Karpas-422 (cell line): ENCODE measurements at regions not wholly inside any gene's neighbourhood (a gene's known extent, or its start where the extent isn't known, plus 50 kb on each side); places are given as distances from the start of the nearest gene placed in this dataset.

Experiments used
- DNase-seq: peaks from one replicate; pipeline ENCODE4 v3.0.0-alpha.2; 2015
- H2AFZ ChIP-seq: fragments of 200-600 bp; sonication (generic); 2 replicates; pipeline ENCODE4 v1.6.1; 2014; ENCODE audit warnings: antibody characterized with exemption, low read length, mixed read lengths
- H3K27ac ChIP-seq: fragments of 200-600 bp; sonication (generic); 2 replicates; pipeline ENCODE4 v1.5.1; 2014; ENCODE audit warnings: mild to moderate bottlenecking, low read length, moderate library complexity
- H3K27me3 ChIP-seq: fragments of 200-600 bp; sonication (generic); 2 replicates; pipeline ENCODE4 v1.6.1; 2014; ENCODE audit warnings: low read length, mixed read lengths
- H3K36me3 ChIP-seq: fragments of 200-600 bp; sonication (generic); 2 replicates; pipeline ENCODE4 v1.6.1; 2014; ENCODE audit warnings: low read length, mixed read lengths; ENCODE audit not compliant: insufficient read depth
- H3K4me1 ChIP-seq: fragments of 200-600 bp; sonication (generic); 2 replicates; pipeline ENCODE4 v1.6.1; 2014; ENCODE audit warnings: mild to moderate bottlenecking, low read length, mixed read lengths
- H3K4me2 ChIP-seq: fragments of 200-600 bp; sonication (generic); 2 replicates; pipeline ENCODE4 v1.6.1; 2014; ENCODE audit warnings: low read length, low read depth, mild to moderate bottlenecking; ENCODE audit not compliant: poor library complexity, severe bottlenecking
- H3K4me3 ChIP-seq: fragments of 200-600 bp; sonication (generic); 2 replicates; pipeline ENCODE4 v1.5.1; 2014; ENCODE audit warnings: mild to moderate bottlenecking, antibody characterized with exemption, low read length, mixed read lengths
- H3K79me2 ChIP-seq: fragments of 200-600 bp; sonication (generic); 2 replicates; pipeline ENCODE4 v1.6.1; 2014; ENCODE audit warnings: mild to moderate bottlenecking, low read length, mixed read lengths
- H3K9ac ChIP-seq: fragments of 200-600 bp; sonication (generic); 2 replicates; pipeline ENCODE4 v1.6.0; 2014; ENCODE audit warnings: low read length
- H3K9me2 ChIP-seq: fragments of 200-600 bp; sonication (generic), shearing (Covaris generic); replicated peaks from 2 replicates; pipeline ENCODE4 v1.6.0; 2014; ENCODE audit warnings: mild to moderate bottlenecking, low read length, moderate library complexity; ENCODE audit not compliant: insufficient read depth
- H3K9me3 ChIP-seq: fragments of 300-700, 200-600 bp; sonication (generic); 2 replicates; pipeline ENCODE4 v1.6.1; 2014; ENCODE audit warnings: low read length, mixed read lengths
- H4K20me1 ChIP-seq: fragments of 200-600 bp; sonication (generic); 2 replicates; pipeline ENCODE4 v1.6.1; 2014; ENCODE audit warnings: mild to moderate bottlenecking, antibody characterized with exemption, low read length, low read depth; ENCODE audit not compliant: insufficient read depth

GRCh38 chr1:98034505-98034904, 113.7 kb upstream of the DPYD start:
- no peak overlapping the region for H3K4me2 ChIP-seq
- no peaks in the 10 kb centered on the region for H3K27me3 ChIP-seq

GRCh38 chr1:98032958-98033357, 112.1 kb upstream of the DPYD start:
- no peak for DNase-seq
- no peaks in the 10 kb centered on the region for H3K9me2 ChIP-seq
- peaks cover 24% of the 10 kb centered on the region for H3K4me1 ChIP-seq
- H3K36me3 ChIP-seq = no peaks in the 10 kb centered on the region
- no peaks in the 10 kb centered on the region for H3K79me2 ChIP-seq
- no peak overlapping the region for H3K9ac ChIP-seq
- no peak overlapping the region for H3K4me2 ChIP-seq
- H3K9me3 ChIP-seq = no peaks in the 10 kb centered on the region
- H3K27ac ChIP-seq = no peak overlapping the region
- H3K27me3 ChIP-seq = no peaks in the 10 kb centered on the region
- no peaks in the 10 kb centered on the region for H4K20me1 ChIP-seq
- H2AFZ ChIP-seq = no peak overlapping the region
- H3K4me3 ChIP-seq = no peak overlapping the region

More at GRCh38 chr1:98034505-98034904, 113.7 kb upstream of the DPYD start:
- Histone ChIP-seq H2AFZ (no peak overlapping the region), H3K79me2 (no peaks in the 10 kb centered on the region), H3K9ac (no peak overlapping the region), H3K4me1 (peaks cover 20% of the 10 kb centered on the region), H3K9me2 (no peaks in the 10 kb centered on the region), H3K4me3 (no peak overlapping the region), H3K36me3 (no peaks in the 10 kb centered on the region), H3K27ac (no peak overlapping the region), H3K9me3 (no peaks in the 10 kb centered on the region), H4K20me1 (no peaks in the 10 kb centered on the region)
- no peak for DNase-seq

GRCh38 chr1:98030976-98031375, 110.1 kb upstream of the DPYD start:
- Histone ChIP-seq H3K4me1 (peaks cover 30% of the 10 kb centered on the region), H3K9me3 (no peaks in the 10 kb centered on the region), H3K9me2 (no peaks in the 10 kb centered on the region), H3K4me2 (peak overlapping the region; percentile 9), H3K79me2 (no peaks in the 10 kb centered on the region), H2AFZ (peak overlapping the region; percentile 73; the same call in 1 of the 2 replicates), H3K4me3 (no peak overlapping the region), H3K9ac (no peak overlapping the region), H3K36me3 (no peaks in the 10 kb centered on the region), H3K27ac (no peak overlapping the region), H4K20me1 (no peaks in the 10 kb centered on the region), H3K27me3 (no peaks in the 10 kb centered on the region)
- no peak for DNase-seq

GRCh38 chr1:98030483-98030882, 109.6 kb upstream of the DPYD start:
- H3K36me3 ChIP-seq = no peaks in the 10 kb centered on the region
- no peak overlapping the region for H3K9ac ChIP-seq
- no peaks in the 10 kb centered on the region for H3K9me3 ChIP-seq
- H4K20me1 ChIP-seq = no peaks in the 10 kb centered on the region
- peak overlapping the region; percentile 9 for H3K4me2 ChIP-seq
- peak overlapping the region; percentile 73; the same call in 1 of the 2 replicates for H2AFZ ChIP-seq
- DNase-seq = no peak
- H3K9me2 ChIP-seq = no peaks in the 10 kb centered on the region
- no peaks in the 10 kb centered on the region for H3K79me2 ChIP-seq
- no peak overlapping the region for H3K27ac ChIP-seq
- H3K4me1 ChIP-seq = peaks cover 30% of the 10 kb centered on the region
- H3K27me3 ChIP-seq = no peaks in the 10 kb centered on the region
- H3K4me3 ChIP-seq = no peak overlapping the region

- DNase-seq = no peak
- Histone ChIP-seq H3K27me3 (no peaks in the 10 kb centered on the region), H3K9me2 (no peaks in the 10 kb centered on the region), H3K9me3 (no peaks in the 10 kb centered on the region), H3K36me3 (no peaks in the 10 kb centered on the region), H4K20me1 (no peaks in the 10 kb centered on the region), H3K4me2 (peak overlapping the region; percentile 34), H3K9ac (no peak overlapping the region), H3K79me2 (no peaks in the 10 kb centered on the region), H3K27ac (no peak overlapping the region), H2AFZ (no peak overlapping the region), H3K4me1 (peaks cover 27% of the 10 kb centered on the region), H3K4me3 (no peak overlapping the region)
Observed at GRCh38 chr1:98028800-98029199, 108.0 kb upstream of the DPYD start.

- DNase-seq = no peak
- H4K20me1 ChIP-seq = no peaks in the 10 kb centered on the region
- H3K4me1 ChIP-seq = peaks cover 27% of the 10 kb centered on the region
- no peak overlapping the region for H3K9ac ChIP-seq
- no peak overlapping the region for H3K4me3 ChIP-seq
- no peaks in the 10 kb centered on the region for H3K36me3 ChIP-seq
- H2AFZ ChIP-seq = 0 out of 2 replicates have a peak overlapping the region, but pooled peaks have one; percentile 16
- H3K27me3 ChIP-seq = no peaks in the 10 kb centered on the region
- H3K27ac ChIP-seq = no peak overlapping the region
- H3K9me2 ChIP-seq = no peaks in the 10 kb centered on the region
- no peaks in the 10 kb centered on the region for H3K9me3 ChIP-seq
- no peaks in the 10 kb centered on the region for H3K79me2 ChIP-seq
- no peak overlapping the region for H3K4me2 ChIP-seq
Observed at GRCh38 chr1:98027103-98027705, 106.4 kb upstream of the DPYD start.

GRCh38 chr1:98025858-98026257, 105.0 kb upstream of the DPYD start:
- Histone ChIP-seq H3K9ac (no peak overlapping the region), H3K9me2 (no peaks in the 10 kb centered on the region), H3K4me2 (no peak overlapping the region), H3K36me3 (no peaks in the 10 kb centered on the region), H4K20me1 (no peaks in the 10 kb centered on the region), H3K9me3 (no peaks in the 10 kb centered on the region), H3K27ac (no peak overlapping the region), H2AFZ (no peak overlapping the region), H3K79me2 (no peaks in the 10 kb centered on the region), H3K4me1 (peaks cover 23% of the 10 kb centered on the region), H3K27me3 (no peaks in the 10 kb centered on the region), H3K4me3 (no peak overlapping the region)
- no peak for DNase-seq

- H3K9me3 ChIP-seq = no peaks in the 10 kb centered on the region
- H3K4me1 ChIP-seq = peaks cover 5% of the 10 kb centered on the region; the same call in 1 of the 2 replicates
Observed at GRCh38 chr1:98021126-98021525, 100.3 kb upstream of the DPYD start.

More at GRCh38 chr1:98021126-98021525, 100.3 kb upstream of the DPYD start:
- Histone ChIP-seq H3K9me2 (no peaks in the 10 kb centered on the region), H3K4me2 (no peak overlapping the region), H3K27me3 (no peaks in the 10 kb centered on the region), H3K9ac (no peak overlapping the region), H3K79me2 (no peaks in the 10 kb centered on the region), H3K4me3 (no peak overlapping the region), H4K20me1 (no peaks in the 10 kb centered on the region), H3K27ac (no peak overlapping the region), H2AFZ (no peak overlapping the region), H3K36me3 (no peaks in the 10 kb centered on the region)
- DNase-seq = no peak
